ENCODE measurements at regions not wholly inside any gene's neighbourhood (a gene's known extent, or its start where the extent isn't known, plus 50 kb on each side); places are given as distances from the start of the nearest gene placed in this dataset.

GRCh38 chr6:121505284-121505683 is 69.8 kb downstream of the GJA1 start:
- TF ChIP-seq SPI1 (IDR thresholded peaks at IDR 0.05; ENCODE audit: low read depth, low read length) (no peak), TAF1 (IDR thresholded peaks at IDR 0.05; ENCODE audit: low read depth, low read length) (no peak), POLR2A (IDR thresholded peaks at IDR 0.05; ENCODE audit: low read depth, low read length) (no peak), POLR2AphosphoS5 (IDR thresholded peaks at IDR 0.05; ENCODE audit: low read depth, low read length) (no peak), POU2F2 (IDR thresholded peaks at IDR 0.05; ENCODE audit: low read depth, low read length) (no peak)
